ENCODE measurements at regions not wholly inside any gene's neighbourhood (a gene's known extent, or its start where the extent isn't known, plus 50 kb on each side); places are given as distances from the start of the nearest gene placed in this dataset.

DNA sequence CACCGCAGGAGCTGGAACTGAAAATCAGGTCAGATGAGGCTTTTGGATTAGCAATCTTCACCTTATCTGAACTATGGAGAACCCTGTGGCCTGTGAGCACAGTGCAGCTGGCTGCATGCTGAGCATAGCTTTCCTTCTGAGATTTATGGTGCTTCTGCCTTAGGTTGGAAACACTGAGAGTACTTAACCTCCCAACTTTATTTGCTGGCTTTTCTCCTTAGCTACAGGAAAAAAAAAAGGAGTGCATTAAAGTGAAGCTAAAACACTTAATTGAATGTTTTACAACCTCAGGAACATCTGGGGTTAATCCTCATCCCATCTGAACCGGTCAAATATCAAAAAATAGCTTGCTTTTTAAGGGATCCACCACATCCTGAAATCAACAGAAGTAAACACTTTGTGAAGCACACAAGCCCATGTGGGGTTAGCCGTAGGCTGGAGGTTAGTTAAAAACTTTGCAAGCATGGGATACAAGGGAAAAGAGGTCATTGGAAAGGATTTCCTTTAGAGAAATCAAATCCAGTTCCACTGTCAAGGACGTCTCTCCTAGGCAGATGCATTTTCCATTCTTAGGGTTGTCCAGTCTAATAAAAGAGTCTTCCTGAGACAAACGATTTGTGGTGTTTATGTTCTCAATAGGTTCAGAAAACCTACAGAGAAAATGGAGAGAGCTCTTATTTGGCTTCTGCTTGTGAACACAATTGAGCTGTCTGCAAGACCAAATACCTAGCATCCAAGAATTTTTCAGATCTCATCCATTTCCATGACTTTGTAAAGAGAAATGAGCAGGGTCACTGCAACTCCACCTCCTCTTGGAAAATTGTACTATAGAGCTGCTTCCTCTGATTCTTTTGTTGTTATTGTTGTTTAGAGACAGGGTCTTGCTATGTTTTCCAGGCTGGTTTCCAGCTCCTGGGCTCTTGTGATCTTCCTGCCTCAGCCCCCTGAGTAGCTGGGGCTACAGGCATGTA, 470.4 kb upstream of the IGFBP3 start:
- DNase-seq: no peak

DNA sequence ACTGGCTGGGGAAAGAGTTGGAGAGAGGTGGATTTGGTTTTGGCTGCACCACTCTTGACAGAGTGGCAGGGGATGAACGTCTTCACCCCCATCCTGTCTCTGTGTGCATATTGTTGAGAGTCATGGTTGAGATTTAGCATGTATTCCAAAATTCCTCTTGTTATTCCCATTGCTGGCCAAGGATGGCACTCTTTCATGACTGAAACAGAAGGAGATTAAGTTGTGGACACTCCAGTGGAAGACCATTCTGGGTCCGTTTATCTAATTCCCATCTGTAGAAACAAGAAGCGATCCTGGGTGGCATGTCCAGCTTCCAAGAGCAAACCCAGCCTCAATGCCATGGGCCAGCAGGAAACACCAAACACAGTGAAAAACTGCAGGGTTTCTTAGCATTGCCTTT, 469.0 kb upstream of the IGFBP3 start:
- DNase-seq: no peak

DNA sequence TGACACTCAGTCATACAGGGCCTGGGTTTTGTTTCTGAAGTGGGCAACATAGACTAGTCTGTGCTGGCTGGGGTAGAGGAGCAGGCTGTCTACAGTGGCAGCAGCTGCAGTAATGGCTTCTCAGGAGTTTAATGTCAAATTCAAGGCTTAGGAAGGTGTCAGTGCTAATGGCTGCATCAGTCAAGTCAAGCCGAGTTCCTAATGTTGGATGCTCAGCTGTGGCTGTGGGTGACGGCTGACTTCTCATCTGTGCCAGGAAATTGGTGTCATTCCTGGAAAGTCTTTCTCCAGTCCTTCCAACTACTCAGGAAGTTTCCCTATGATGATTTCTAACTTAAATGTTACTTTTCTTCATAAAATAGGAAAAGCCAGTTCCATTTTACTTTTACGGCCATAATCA, 468.1 kb upstream of the IGFBP3 start:
- no peak for DNase-seq

DNA sequence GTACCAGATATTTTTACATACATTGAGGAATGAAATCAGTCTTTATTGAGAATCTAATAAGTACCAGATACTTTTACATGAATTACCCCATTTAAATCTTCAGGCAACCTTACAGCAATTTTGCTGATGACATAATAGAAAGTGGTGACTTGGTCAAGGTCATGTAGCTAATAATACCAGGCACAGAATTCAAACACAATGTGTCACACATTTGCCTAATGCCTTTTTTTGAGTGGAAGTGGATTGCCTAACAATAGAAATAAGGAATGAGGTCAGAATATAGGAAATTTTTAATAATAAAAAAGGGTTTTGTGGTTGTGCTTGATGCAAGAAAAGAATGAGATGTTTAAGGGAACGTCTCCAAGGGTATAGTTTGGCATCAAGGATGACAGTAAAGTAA, 466.6 kb upstream of the IGFBP3 start:
- DNase-seq: no peak

DNA sequence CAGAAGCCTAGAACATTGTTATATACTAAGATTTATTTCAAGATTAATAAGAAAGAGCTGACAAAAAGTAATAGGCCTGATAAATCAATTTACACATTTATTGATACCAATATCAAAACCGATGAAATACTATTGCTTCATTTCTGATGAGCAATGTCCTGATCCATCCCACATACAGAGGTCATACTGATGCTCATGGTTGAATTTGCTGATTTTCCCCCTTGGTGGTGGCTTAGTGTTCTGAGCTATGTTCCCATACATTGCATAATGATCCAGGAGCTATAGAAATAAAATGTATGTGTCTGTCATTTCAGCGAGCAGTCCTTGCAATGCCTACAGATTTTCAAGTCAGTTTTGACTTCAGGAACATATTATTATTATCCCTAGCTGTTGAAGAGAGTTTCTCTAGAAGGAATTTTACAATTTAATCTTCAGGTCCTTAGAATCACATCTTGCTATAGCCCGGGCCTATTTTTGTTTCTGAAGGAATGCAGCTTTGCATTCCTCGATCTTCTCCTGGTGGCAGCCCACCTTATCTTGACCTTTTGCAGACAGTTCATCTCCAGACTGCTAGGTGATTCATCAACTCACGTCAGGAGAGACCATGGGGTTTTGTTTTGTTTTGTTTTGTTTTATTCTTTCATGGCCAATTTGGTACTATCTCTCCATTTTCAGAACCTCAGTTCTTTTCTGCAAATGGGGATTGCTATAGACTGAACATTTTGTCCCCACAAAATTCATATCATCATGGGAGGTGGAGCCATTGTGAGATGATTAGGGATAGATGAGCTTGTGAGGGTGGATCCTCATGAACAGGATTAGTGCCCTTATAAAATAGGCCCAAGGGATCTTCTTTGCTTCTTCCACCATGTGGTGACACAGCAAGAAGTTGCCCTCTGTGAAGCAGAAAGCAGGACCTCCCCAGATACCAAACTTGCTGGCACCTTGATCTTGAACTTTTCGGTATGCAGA, 465.6 kb upstream of the IGFBP3 start:
- no peak for DNase-seq

DNA sequence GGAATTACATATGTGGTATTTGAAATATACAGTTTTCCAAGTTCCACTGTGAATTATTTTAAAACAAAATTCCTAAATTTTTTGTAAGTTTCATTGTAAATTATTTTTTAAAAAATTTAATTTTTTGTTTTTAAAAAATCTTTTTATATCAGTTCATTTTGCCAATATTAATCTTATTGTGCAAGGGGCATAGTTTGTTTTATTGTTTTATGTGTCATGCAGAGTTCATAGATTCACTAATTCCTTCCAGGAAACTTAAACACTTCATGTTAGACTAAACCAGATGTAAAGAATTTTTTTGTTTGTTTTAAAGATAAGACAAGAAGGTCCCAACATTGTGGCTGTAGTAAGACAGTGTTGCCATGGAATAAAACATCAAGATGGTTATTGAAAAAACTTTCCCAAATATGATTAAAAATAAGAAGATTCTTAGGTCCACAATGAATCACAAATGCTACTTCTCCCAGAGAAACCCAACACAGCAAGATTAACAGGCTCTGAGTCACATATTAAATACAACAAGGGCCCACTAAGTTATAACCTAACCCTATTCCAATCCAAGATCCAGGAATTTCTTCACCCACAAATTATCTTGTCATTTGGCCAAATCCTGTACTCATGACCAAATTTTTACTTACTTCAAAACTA, 464.7 kb upstream of the IGFBP3 start:
- DNase-seq: no peak

DNA sequence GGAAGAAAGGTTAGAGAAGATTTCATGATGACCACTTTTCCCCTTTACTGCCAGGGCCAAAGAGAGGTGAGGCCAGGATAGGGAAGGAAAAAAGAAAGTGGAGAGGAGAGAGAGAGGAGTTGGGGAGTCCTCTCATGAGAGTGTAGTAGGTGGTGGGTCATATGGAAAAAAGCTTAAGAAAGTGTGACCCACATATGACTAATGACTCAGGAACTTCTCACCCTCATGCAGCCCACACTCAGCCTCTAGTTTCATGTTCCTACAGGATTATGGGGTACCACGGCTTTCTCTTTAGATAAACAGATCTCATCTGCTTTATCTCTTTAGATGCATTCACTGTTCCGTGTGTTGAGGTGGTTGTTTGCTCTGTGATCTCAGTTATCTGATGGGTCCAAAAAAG, 462.5 kb upstream of the IGFBP3 start:
- DNase-seq: no peak

DNA sequence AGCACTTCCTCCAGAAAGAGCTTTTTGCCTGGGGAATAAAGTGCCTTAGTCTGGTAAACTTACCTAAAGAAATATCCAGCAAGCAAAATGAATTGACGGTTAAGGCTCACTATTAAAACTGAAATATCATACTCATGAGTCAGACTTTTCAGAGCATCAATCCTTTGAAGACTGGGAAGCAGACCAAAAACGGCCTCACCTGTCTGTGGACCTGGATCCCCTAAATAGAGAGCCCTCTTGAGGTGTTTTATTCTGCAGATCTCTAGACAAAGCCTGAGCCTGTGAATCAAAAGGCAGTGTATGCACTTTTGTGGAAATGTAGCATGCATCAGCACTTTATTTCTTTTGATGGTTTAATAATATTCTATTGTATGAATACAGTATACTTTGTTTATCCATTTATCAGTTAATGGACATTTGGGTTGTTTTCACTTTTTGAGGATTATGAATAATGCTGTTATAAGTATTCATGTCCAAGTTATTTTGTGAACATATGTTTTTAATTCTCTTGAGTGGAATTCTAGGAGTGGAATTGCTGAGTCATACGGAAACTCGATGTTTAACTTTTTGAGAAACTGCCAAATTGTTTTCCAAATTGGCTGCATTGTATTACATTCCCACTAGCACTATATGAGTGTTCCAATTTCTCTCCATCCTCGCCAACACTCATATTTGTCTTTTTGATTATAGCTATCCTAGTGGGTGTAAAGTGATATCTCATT, 449.0 kb upstream of the IGFBP3 start:
- DNase-seq: no peak

DNA sequence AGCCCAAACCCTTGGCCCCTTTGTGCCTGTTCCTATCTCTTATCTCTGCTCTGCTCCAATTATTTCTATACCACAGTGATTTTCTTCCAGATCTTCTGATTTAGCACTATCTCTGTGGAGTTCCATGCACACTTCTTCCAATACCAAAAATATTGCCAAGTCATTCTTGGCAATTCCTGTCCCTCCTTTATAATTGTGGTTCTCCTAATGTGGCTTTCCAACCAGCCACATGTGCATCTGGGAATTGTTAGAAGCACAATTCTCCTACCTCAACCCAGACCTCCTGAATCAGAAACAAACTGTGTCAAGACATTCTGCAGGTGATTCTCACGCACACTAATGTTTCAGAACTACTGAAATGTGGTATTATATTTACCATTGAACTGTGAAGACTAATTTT, 447.8 kb upstream of the IGFBP3 start:
- no peak for DNase-seq

DNA sequence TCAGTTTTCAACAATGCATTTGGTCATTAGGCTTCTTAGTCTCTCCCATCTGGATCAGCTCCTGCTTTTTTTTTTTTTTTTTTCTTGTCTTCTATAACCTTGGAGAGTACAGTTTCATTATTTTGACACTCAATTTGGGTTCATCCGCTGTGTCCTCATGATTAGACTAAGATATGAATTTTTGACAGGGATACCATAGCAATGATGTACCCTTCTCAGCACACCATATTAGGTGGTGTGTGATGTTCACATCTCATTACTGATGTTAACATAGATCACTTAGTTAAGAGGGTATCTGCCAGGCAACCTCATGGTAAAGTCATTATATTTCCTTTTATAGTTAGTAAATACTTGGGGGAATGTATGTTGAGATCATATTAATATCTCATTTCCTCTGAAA, 445.5 kb upstream of the IGFBP3 start:
- DNase-seq: no peak

DNA sequence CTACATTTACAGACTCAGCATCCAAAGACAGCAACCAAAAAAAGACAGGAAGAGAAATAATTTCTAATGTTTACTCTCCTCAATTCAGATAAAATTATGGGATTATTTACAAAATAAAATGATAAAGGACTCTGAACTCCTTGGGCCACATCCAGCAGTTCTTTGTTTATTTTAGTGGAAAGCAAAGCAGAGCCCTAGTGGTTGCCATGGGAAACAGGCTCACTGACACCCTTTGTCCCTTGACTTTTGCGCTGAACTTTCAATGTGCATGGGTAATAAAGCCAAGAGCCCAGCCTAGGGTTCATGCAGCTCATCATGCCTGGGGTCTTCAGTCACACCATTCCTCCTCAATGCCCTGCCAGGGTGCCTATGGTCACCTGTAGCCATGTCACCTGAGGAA, 442.6 kb upstream of the IGFBP3 start:
- DNase-seq: no peak

DNA sequence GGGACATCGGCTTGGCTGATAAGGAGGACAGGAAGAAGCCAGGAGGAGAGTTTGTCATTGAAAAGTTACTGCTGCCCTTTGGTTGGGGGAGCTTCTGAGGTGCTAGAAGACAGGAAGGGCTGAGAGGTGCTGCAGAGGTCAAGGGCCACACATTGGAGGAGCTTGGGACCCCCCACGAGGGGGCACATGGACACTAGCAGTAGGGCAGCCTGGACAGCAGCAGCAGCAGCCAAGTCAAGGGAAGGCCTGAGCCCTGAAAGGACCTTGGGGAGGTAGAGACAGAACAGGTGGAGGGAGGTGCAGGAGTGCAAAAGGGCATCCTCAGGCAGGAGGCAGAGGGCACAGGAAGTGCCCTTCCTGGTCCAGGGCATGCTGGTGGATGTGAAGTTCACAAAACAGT, 439.7 kb upstream of the IGFBP3 start:
- DNase-seq: no peak

DNA sequence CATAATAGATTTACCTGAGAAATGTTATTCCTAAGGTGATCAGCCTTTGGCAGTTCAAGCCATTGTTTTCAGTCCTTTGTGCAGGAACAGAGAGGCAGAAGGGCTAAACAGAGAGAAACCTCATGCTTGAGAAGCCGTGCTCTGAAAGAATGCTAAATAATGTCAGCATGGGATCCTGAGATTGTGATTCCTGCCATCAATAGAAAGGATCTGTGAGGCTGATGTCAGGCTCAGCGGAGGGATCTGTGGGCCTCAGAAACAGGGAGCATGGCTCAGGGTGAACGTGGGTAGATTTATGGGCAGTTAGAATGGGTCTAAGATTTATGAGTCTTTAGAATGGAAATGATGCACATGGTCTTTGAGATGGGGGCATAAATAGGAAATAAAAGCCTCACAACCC, 439.2 kb upstream of the IGFBP3 start:
- no peak for DNase-seq

DNA sequence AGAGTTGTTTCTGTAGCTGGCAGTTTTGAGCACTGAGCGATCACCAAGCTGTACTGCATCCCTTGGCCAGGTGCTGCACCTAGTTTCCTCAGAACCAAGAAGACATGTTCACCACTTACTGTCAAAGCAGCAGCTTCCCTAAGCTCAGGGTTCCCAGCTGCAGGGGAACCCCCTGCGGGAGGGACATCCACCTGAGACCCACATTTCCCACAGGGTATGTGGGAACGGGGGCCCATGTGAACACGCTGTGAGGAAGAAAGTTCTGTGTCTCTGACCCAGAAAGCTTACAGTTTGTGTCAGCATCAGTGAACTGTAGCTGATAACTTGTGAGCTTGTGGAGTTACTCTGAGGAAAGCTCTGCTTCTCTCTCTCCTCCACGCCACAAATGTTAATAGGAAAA, 436.8 kb upstream of the IGFBP3 start:
- DNase-seq: no peak

DNA sequence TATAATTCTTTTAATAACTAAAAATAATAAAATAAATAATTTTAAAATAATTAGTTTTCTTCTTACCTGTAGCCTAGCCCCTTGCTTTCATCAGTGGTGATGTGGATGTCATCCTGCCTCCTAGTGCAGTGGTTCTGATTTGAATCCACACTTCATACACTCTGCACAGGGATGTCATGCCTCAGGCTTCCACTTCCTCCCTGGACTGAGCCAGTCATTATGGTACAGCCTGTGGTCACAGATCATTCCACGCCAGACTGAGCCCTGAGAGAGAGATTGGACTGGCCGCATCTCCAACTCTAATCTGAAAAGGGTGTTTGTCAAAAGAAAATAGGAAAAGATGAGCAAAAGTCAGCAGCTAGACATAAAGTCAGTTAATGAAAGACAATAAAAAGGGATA, 436.2 kb upstream of the IGFBP3 start:
- no peak for DNase-seq

DNA sequence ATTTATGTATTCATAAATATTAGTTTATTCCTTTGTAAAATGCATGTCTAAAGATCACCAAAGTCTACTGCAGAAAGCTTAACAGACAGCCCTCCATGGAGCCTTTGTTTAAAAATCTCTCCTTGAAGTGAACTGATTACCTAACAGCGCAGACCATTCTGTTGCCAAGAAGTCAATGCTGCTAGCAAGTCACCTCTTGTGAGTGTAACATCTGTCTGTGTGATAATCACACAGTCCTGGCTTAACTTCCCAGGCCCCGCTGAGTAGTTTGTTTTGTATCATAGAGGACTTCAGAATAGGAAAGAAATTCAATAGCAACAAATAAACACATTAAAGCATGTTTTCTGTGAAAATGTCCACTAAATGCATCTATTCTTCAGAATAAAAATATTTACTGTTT, 435.3 kb upstream of the IGFBP3 start:
- DNase-seq: no peak

DNA sequence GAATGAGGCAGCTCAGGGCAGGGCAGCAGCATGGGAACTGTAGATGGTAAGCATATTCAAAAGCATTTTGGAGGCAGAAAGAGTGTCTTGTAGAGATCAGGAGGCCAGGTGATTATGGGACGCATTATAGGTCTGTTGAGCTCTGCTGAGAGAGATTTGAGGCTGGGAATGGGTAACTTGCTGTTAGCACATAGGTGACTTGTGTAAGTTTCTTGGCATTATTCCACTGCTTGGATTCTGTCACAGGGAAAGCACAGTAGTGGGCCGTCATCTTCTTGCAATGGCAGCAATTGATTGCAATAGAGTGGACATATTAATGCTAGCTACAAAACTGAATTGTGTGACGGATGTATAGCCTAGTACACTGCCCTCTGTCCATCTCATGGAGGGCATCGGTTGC, 434.3 kb upstream of the IGFBP3 start:
- no peak for DNase-seq

DNA sequence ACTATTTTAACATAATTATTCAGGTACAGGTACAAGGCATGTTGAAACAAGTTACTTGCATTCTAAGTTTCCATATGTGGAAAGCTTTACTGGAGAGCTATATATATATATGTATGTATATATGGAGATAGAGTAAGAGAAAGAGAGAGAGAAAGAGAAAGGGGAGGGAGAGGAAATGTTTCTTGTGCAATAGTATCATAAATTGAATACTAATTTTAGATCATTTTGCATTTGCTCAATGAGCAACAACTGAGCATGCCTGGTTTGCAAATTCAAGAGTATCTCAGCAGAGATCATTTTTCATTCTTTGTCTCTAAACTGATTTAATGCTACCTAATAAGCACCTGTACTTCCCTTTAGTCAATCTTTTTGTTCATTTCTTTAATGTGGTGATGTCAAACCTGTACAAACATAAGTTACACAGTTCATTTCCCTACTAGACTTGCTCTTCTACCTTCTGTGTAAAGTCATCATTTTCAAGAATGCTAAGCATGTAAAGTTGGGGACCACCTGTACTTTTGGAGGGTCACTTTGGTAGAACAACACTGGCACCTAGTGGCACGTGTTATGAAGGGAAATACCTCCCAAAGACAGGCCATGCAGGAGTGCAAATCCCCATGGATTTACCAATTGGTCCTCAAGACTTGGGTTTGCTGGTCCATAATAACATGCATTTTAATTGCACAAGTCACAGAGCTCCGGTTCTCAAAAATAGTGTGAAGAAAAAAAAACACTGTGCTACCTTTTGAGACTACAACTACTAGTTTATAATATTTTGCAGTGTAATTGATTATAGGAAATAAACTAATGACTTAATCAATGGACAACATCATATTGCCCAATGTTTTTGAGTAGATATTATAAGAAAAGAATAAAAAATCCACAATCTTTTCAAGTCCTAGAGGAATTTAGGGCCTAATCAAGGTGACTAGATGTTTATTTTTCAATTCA, 431.2 kb upstream of the IGFBP3 start:
- DNase-seq: no peak

DNA sequence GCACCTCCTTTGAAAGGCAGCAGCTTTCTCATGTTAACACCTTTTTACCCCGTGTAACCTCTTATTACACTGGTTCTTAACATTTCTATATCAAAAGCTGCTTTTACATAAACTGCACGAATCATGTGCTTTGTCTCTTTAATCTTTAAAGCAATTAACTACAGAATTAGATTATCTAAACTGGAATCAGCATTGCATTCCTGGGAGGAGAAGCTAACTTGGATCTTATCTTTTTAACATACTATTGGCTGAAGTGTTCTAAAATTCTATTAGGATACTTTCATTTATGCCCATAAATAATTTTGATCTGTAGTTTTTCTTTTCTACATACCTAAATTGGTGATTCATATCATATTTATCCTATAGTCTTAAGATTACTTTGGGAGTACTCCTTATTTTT, 428.4 kb upstream of the IGFBP3 start:
- DNase-seq: no peak

DNA sequence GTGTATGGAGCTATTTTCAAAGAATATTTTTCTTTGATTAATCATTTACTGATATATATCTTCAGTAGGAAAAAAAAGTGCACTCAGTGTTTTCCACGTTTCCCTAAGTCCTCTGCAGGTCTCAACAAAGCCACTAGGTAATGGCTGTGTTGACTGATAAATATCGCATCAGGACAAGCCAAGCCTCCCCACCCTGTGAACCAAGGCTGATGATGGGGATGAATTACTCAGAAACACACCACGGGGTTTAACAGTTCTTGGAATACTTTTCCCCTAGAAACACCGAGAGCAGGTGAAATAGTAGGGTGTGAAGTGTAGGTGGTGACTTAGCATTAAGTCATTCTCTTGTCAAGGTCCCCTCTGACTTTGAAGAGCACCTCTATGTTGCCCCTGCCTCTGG, 423.5 kb upstream of the IGFBP3 start:
- no peak for DNase-seq

DNA sequence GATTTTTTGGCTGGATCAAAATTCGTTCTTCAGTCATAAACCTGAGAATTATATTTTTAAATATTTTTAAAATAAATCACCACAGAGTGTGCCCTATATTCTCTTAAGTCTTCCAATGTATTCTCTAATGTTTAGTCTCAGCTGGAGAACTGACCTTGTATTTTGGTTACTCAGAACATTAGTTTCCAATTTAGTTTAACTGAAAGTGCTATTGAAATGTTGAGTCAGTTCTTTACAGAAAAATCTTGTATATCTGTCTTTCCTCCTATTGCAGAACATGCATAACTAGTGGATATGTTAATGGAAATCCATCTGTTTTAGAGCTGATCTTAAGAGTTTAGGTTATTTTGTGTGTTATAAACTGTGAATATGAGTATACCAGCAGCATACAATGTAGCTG, 422.7 kb upstream of the IGFBP3 start:
- no peak for DNase-seq

DNA sequence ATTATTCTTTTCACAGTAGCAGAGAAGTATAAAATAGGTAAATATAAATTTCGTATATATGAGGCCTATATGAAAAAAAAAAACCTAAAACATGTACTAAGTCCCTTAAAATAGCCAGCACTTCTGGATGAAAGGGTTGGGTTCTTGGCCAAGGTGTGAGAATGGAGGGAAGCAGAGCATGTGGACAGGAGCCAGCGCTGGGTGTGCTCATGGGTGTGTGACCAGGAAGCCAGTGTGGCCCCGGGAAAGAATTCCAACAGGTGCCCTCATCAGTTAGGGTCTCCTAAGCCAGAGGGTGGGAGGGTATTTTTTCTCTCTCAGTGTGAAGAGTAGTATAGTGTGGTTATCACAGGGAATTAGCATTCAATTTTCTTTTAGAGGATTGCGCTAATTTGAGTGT, 401.9 kb upstream of the IGFBP3 start:
- no peak for DNase-seq

Measured in NCI-H1694 treated with DMSO at 0.1 percent for 48 hours (cell line).